HepG2 (cell line): ENCODE measurements at regions not wholly inside any gene's neighbourhood (a gene's known extent, or its start where the extent isn't known, plus 50 kb on each side); places are given as distances from the start of the nearest gene placed in this dataset.

Experiments used
- GPN1 ChIP-seq: sonication (generic); formaldehyde crosslinking; IDR thresholded peaks from 2 replicates; pipeline ENCODE4 v1.5.1; 2020; ENCODE audit warnings: missing genetic modification reagents, borderline replicate concordance
- KAT8 ChIP-seq: IDR thresholded peaks from 2 replicates; pipeline ENCODE4 v1.6.1; 2016; ENCODE audit warnings: missing genetic modification reagents, missing compliant biosample characterization
- MAFF ChIP-seq: IDR thresholded peaks from 2 replicates; pipeline ENCODE4 v1.6.1; 2011; ENCODE audit warnings: low read depth, low read length, improper control_type of control experiment
- PCBP1 ChIP-seq: fragments of 200-400 bp; formaldehyde crosslinking; IDR thresholded peaks from 2 replicates; pipeline ENCODE4 v1.6.1; 2017; ENCODE audit warnings: mild to moderate bottlenecking, low read depth, low read length, borderline replicate concordance
- RAD51 ChIP-seq: fragments of 450-650 bp; IDR thresholded peaks from 2 replicates; pipeline ENCODE4 v1.6.1; 2016; ENCODE audit warnings: borderline replicate concordance
- SMC3 ChIP-seq: IDR thresholded peaks from 2 replicates; pipeline ENCODE4 v1.6.1; 2011; ENCODE audit warnings: low read length, improper control_type of control experiment
- SRSF4 ChIP-seq: fragments of 200-400 bp; formaldehyde crosslinking; IDR thresholded peaks from one replicate; pipeline ENCODE4 v1.6.1; 2018; ENCODE audit warnings: mild to moderate bottlenecking, low read depth, low read length, moderate library complexity; ENCODE audit not compliant: poor library complexity, severe bottlenecking
- STAG1 ChIP-seq: sonication (generic); formaldehyde crosslinking; IDR thresholded peaks from 2 replicates; pipeline ENCODE4 v1.4.0; 2020; ENCODE audit warnings: missing genetic modification reagents
- SUZ12 ChIP-seq: fragments of 150-350 bp; IDR thresholded peaks from 2 replicates; pipeline ENCODE4 v1.6.1; 2014; ENCODE audit warnings: low read depth, low read length
- ZNF280D ChIP-seq: sonication (generic); formaldehyde crosslinking; IDR thresholded peaks from 2 replicates; pipeline ENCODE4 v1.5.1; 2020; ENCODE audit warnings: mild to moderate bottlenecking, missing genetic modification reagents
- ZSCAN12 ChIP-seq: sonication (generic); formaldehyde crosslinking; IDR thresholded peaks from 2 replicates; pipeline ENCODE4 v1.9.0; 2021; ENCODE audit warnings: mild to moderate bottlenecking, missing genetic modification reagents
- ZSCAN29 ChIP-seq: sonication (generic); formaldehyde crosslinking; conservative IDR thresholded peaks from 2 replicates; pipeline ENCODE4 v1.4.0; 2020; ENCODE audit warnings: mild to moderate bottlenecking, missing genetic modification reagents

GRCh38 chr18:24754583-24755253, 294.3 kb downstream of the HRH4 start:
- TF ChIP-seq KAT8 (CRISPR knock-in tag) (no peak), MAFF (no peak), ZNF280D (CRISPR knock-in tag) (no peak), ZSCAN29 (CRISPR knock-in tag) (no peak), GPN1 (CRISPR knock-in tag) (no peak), RAD51 (no peak), ZSCAN12 (CRISPR knock-in tag) (no peak), SRSF4 (no peak), SUZ12 (no peak), PCBP1 (no peak), STAG1 (CRISPR knock-in tag) (no peak), SMC3 (no peak)
